Fibroblast of lung (primary cell): ENCODE measurements at regions not wholly inside any gene's neighbourhood (a gene's known extent, or its start where the extent isn't known, plus 50 kb on each side); places are given as distances from the start of the nearest gene placed in this dataset.

ENCODE experiments used
- DNase-seq, 2 donors: peaks; one replicate each; pipeline versions ENCODE4 v3.0.0 to v3.0.0-alpha.2; 2010; ENCODE audit warnings: low read depth in 2 of 2
- H2AFZ ChIP-seq: 2 replicates; pipeline ENCODE4 v1.5.1; 2012; ENCODE audit warnings: low read length, control low read depth, inconsistent platforms
- H3K27ac ChIP-seq: 2 replicates; pipeline ENCODE4 v1.5.1; 2011; ENCODE audit warnings: low read length, control low read depth; ENCODE audit not compliant: insufficient read depth
- H3K27me3 ChIP-seq: 2 replicates; pipeline ENCODE4 v1.5.1; 2011; ENCODE audit warnings: mild to moderate bottlenecking, low read length; ENCODE audit not compliant: control insufficient read depth, insufficient read depth
- H3K36me3 ChIP-seq: 2 replicates; pipeline ENCODE4 v1.5.1; 2011; ENCODE audit warnings: low read length; ENCODE audit not compliant: control insufficient read depth, insufficient read depth
- H3K4me1 ChIP-seq: 2 replicates; pipeline ENCODE4 v1.5.1; 2011; ENCODE audit warnings: low read length; ENCODE audit not compliant: control insufficient read depth, insufficient read depth; ENCODE audit errors: extremely low read depth
- H3K4me2 ChIP-seq: 2 replicates; pipeline ENCODE4 v1.5.1; 2011; ENCODE audit warnings: low read length, control low read depth; ENCODE audit not compliant: insufficient read depth; ENCODE audit errors: extremely low read depth
- H3K4me3 ChIP-seq, 4 experiments: fragments of 200-600 bp in 1 of 4; sonication (generic) in 1 of 4; replicated peaks in 1 of 4; 2 replicates each; pipeline ENCODE4 v1.5.1; 2011 to 2016; ENCODE audit warnings: low read length in 4 of 4, low read depth in 3 of 4, mild to moderate bottlenecking in 3 of 4, control low read depth in 2 of 4, inconsistent platforms in 1 of 4, mixed read lengths in 1 of 4; ENCODE audit not compliant: insufficient read depth in 1 of 4; ENCODE audit errors: control extremely low read depth in 1 of 4
- H3K79me2 ChIP-seq: 2 replicates; pipeline ENCODE4 v1.5.1; 2012; ENCODE audit warnings: mild to moderate bottlenecking, low read length, inconsistent platforms; ENCODE audit not compliant: control insufficient read depth, insufficient read depth
- H3K9ac ChIP-seq: 2 replicates; pipeline ENCODE4 v1.5.1; 2011; ENCODE audit warnings: mild to moderate bottlenecking, low read length, control low read depth; ENCODE audit not compliant: insufficient read depth
- H3K9me3 ChIP-seq: 2 replicates; pipeline ENCODE4 v1.5.1; 2012; ENCODE audit warnings: low read depth, low read length; ENCODE audit not compliant: control insufficient read depth, insufficient read depth
- H4K20me1 ChIP-seq: 2 replicates; pipeline ENCODE4 v1.5.1; 2011; ENCODE audit warnings: low read length; ENCODE audit not compliant: control insufficient read depth, insufficient read depth; ENCODE audit errors: extremely low read depth
- EZH2 ChIP-seq: IDR thresholded peaks from 2 replicates; pipeline ENCODE4 v1.5.1; 2012; ENCODE audit warnings: low read length, control low read depth, mild to moderate bottlenecking; ENCODE audit errors: missing control alignments
- TF ChIP-seq, protein P1 (sequence below), 2 donors: IDR thresholded peaks in 1 of 2; conservative IDR thresholded peaks in 1 of 2; 1 replicate in 1 of 2; 2 replicates in 1 of 2; pipeline ENCODE4 v1.5.1; 2011 to 2012; ENCODE audit warnings: low read length in 2 of 2, control low read depth in 1 of 2, inconsistent platforms in 1 of 2, low read depth in 1 of 2, mild to moderate bottlenecking in 1 of 2

DNA sequence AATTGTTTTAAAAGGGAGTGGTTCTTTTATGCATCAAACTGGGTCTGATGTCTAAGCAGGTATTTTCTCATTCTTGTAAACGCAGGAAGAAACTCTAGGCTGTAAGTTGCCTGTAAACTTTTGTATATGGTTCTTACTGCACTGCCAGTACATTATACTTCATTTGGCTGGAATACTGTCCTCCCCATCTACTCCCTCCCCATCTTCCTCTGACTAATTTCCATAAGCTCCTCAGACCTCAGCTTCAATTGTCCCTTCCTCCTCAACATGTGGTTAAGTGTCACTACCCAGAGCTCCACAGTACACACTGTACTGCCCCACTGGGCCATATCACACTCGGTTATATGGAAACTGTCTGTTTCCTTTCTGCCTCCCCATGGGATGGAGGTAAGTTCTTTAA, 161.4 kb upstream of the MDFIC start:
- TF ChIP-seq, protein P1, sequence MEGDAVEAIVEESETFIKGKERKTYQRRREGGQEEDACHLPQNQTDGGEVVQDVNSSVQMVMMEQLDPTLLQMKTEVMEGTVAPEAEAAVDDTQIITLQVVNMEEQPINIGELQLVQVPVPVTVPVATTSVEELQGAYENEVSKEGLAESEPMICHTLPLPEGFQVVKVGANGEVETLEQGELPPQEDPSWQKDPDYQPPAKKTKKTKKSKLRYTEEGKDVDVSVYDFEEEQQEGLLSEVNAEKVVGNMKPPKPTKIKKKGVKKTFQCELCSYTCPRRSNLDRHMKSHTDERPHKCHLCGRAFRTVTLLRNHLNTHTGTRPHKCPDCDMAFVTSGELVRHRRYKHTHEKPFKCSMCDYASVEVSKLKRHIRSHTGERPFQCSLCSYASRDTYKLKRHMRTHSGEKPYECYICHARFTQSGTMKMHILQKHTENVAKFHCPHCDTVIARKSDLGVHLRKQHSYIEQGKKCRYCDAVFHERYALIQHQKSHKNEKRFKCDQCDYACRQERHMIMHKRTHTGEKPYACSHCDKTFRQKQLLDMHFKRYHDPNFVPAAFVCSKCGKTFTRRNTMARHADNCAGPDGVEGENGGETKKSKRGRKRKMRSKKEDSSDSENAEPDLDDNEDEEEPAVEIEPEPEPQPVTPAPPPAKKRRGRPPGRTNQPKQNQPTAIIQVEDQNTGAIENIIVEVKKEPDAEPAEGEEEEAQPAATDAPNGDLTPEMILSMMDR (conservative IDR thresholded peaks at IDR 0.05 in 1 of 2, IDR thresholded peaks at IDR 0.05 in 1 of 2; ENCODE audit: low read depth in 1 of 2, low read length in 2 of 2): no peak
- no peak for TF ChIP-seq EZH2
- peak overlapping the region; percentile 14 for H2AFZ ChIP-seq
- no peak for DNase-seq

DNA sequence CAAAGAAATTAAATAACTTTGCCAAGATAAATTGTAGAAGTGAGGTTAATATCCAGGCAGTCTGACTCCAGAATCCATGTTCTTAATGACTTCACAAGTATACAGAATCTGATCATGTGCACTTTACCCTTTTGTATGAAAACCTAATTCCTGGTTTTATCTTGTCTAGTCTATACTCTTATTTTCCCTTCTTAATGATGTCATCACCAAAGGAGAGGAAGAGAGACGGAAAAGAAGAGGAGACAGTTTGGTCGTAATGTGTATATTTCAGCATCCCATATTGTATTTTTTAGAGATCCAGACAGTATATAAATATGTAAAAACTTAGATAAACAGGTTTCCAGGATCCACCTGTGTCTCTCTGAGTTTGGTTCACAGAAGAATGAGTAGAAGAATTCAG, 159.9 kb upstream of the MDFIC start:
- H2AFZ ChIP-seq: no peak overlapping the region
- no peaks in the 10 kb centered on the region for H3K27me3 ChIP-seq
- TF ChIP-seq EZH2: no peak
- TF ChIP-seq, protein P1 (conservative IDR thresholded peaks at IDR 0.05 in 1 of 2, IDR thresholded peaks at IDR 0.05 in 1 of 2; ENCODE audit: low read depth in 1 of 2, low read length in 2 of 2): no peak
- H3K79me2 ChIP-seq: no peaks in the 10 kb centered on the region
- H3K4me2 ChIP-seq: no peak overlapping the region
- no peaks in the 10 kb centered on the region for H3K36me3 ChIP-seq
- H3K4me1 ChIP-seq: no peaks in the 10 kb centered on the region
- H3K9me3 ChIP-seq: no peaks in the 10 kb centered on the region
- no peak for DNase-seq
- no peaks in the 10 kb centered on the region for H4K20me1 ChIP-seq
- H3K27ac ChIP-seq: no peak overlapping the region
- no peak overlapping the region for H3K4me3 ChIP-seq
- H3K9ac ChIP-seq: no peak overlapping the region

More for the DNA sequence above, 161.4 kb upstream of the MDFIC start:
- Histone ChIP-seq H3K36me3 (no peaks in the 10 kb centered on the region), H3K9me3 (no peaks in the 10 kb centered on the region), H3K9ac (no peak overlapping the region), H3K4me3 (no peak overlapping the region), H3K27me3 (no peaks in the 10 kb centered on the region), H3K4me2 (no peak overlapping the region), H4K20me1 (no peaks in the 10 kb centered on the region), H3K4me1 (no peaks in the 10 kb centered on the region), H3K79me2 (no peaks in the 10 kb centered on the region), H3K27ac (no peak overlapping the region)

DNA sequence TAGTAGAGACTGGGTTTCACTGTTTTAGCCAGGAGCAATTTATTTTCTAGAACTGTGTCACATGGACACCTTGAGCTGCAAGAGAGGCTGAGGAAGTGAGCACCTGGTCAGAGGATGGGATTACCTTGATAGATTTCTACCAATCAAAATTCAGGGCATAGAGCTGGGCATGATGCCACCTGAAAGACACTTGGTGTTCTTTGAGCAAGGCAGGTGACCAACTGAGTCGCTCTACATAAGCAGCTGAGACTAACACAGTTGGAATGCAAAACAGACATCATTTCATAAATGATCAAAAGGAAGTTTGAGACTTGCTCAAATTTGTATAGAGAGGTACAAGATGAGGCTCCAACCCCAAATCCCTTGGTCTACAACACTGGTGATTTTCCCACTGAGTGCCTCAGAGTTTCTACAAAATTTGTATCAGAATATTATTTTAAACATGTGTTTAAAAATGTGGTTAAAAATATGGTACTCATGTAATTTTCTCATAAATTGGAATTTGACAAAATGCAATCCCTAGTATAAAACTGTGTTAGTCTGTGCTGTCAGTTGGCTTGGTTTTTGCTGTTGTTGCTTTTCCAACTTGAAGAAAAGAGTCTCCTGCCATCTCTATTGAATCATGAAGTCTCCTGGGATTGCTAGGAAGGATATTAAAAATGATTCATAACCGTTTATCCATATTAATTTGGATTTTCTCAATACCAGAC, 156.4 kb upstream of the MDFIC start:
- Histone ChIP-seq H3K9me3 (no peaks in the 10 kb centered on the region), H3K27ac (no peak overlapping the region), H3K27me3 (no peaks in the 10 kb centered on the region), H3K4me3 (no peak overlapping the region), H3K79me2 (no peaks in the 10 kb centered on the region), H3K4me2 (no peak overlapping the region), H3K9ac (no peak overlapping the region), H4K20me1 (no peaks in the 10 kb centered on the region), H3K4me1 (no peaks in the 10 kb centered on the region), H3K36me3 (no peaks in the 10 kb centered on the region), H2AFZ (no peak overlapping the region)
- no peak for TF ChIP-seq EZH2
- TF ChIP-seq, protein P1 (conservative IDR thresholded peaks at IDR 0.05 in 1 of 2, IDR thresholded peaks at IDR 0.05 in 1 of 2; ENCODE audit: low read depth in 1 of 2, low read length in 2 of 2): no peak
- no peak for DNase-seq
